GM19238 (cell line): ENCODE measurements at regions not wholly inside any gene's neighbourhood (a gene's known extent, or its start where the extent isn't known, plus 50 kb on each side); places are given as distances from the start of the nearest gene placed in this dataset.

Experiments
- DNase-seq: peaks from one replicate; pipeline ENCODE4 v3.0.0; 2011; ENCODE audit warnings: low spot score; ENCODE audit not compliant: insufficient read length

- no peak for DNase-seq
Measured at GRCh38 chr14:78073028-78073427, 97.1 kb upstream of the NRXN3 start.

GRCh38 chr14:78074561-78074960 lies 95.6 kb upstream of the NRXN3 start:
- DNase-seq, result no peak

GRCh38 chr14:78075033-78075432 lies 95.1 kb upstream of the NRXN3 start:
- DNase-seq, result no peak

- DNase-seq, result no peak
Measured at GRCh38 chr14:78075555-78076277, 94.5 kb upstream of the NRXN3 start.

DNA sequence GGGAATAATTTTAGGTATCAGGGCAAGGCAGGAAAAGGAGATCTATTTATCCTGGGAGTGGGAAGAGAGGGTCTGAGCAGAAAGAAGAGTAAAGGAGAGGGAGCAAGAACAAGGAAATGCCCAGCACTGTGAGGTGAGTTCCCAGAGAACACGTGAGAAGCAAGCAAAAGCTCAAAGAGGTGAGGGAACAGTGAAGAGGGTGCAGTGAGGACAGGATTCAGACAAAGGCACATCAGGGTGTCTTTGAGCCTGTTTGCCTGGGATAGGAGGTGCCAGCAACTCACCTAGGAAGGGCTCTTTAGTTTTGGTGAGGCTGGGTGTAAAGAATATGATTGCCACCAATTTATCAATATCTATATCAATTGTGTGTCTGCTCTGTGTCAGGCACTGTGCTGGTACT lies 88.9 kb upstream of the NRXN3 start:
- no peak for DNase-seq

DNA sequence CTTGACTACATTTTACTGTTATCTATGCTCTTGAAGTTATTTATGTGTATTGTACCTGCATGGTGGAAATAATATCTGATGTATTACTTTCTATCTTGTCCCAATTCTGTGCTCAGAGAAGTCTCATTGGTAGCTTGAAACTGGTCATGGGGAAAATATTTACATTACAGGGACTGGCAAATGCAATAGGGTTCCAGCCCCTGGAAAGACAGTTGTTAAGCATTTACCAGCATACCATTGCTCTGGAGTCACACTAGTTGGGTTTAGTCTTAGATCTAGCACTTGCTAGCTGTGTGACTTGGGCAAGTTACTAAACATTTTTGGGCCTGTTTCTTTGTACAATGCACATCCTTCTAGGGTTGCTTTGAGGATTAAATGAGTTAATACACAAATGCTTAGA lies 86.3 kb upstream of the NRXN3 start:
- DNase-seq, result no peak

GRCh38 chr14:78086342-78086741 lies 83.8 kb upstream of the NRXN3 start:
- no peak for DNase-seq

DNA sequence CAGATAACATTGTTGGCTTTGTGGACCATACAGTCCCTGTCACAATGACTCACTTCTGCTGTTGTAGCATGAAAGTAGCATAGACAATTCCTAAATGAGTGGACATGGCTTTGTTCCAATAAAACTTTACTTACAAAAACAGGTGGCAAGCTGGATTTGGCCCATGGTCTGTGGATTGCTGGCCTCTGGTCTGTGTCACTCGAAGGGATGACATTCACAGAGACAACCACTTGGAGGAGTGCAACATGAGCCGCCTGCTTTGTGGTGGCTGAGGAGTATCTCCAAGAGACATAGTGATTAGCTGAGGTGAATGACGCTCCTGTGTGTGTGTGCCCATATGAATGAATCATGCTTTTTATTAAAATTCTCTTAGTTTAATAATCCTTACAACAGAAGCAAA lies 81.3 kb upstream of the NRXN3 start:
- DNase-seq, result no peak

- DNase-seq, result no peak
Measured at GRCh38 chr14:78090864-78091263, 79.3 kb upstream of the NRXN3 start.

GRCh38 chr14:78091361-78091760 lies 78.8 kb upstream of the NRXN3 start:
- no peak for DNase-seq

DNA sequence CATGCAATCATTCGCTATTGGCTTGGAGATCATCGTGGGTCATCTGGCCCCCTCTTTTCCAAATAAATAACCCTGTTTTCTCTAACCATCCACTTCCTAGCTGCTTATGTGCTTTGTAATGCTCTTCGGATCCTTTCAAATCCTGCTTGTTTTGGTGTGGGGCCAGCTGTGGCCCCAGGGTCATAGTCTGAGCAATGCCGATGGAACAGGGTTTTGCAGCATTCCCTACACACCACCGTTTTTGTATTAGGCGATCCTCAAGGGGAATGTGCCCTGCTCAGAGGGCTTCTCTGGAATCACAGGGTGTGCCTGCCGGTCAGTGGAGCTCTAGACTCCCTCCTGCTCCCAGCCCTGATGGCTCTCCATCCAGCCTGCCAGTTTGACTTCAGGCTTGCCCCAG lies 78.1 kb upstream of the NRXN3 start:
- DNase-seq, result no peak

- no peak for DNase-seq
Measured at GRCh38 chr14:78103271-78103670, 66.9 kb upstream of the NRXN3 start.

DNA sequence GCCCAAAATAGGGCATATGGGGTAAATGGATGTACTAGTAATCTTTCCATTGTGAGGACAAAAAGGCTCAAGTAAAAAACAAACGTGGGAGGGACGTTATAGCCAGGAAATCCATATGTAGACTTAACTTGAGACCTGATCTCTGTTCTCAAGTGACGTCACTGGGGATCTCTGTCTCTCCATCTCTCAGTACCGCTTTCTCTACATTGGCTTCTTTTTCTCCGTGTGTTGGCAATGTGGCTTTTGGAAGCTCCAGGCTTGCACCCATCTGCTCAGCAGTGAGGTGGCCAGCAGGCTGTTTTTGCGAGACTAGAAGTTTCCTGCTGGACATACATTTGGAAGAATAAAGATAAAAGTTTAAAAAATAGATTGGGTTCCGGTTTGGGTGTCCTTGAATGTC lies 66.0 kb upstream of the NRXN3 start:
- DNase-seq, result no peak

- no peak for DNase-seq
Measured at GRCh38 chr14:78104655-78105054, 65.5 kb upstream of the NRXN3 start.

- DNase-seq, result no peak
Measured at GRCh38 chr14:78106381-78106780, 63.8 kb upstream of the NRXN3 start.

DNA sequence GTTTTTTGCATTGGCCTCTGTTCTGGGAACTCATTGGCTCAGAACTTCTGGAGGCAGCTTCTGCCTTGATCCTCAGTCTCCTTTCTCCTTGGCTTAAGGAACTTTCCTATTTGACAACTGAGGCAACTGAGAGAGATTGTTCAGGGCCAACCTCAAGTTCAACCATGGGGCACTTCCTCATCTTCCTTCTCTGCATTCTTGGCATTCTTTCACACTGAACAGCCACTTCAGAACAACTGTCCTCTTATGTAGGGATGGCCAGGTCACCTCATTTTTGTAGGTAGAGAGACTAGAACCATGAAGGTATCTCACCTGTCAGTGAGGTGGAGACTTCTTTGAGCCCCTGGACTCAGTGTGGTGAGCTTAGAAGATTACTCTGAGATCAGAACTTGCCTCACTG lies 63.0 kb upstream of the NRXN3 start:
- no peak for DNase-seq

DNA sequence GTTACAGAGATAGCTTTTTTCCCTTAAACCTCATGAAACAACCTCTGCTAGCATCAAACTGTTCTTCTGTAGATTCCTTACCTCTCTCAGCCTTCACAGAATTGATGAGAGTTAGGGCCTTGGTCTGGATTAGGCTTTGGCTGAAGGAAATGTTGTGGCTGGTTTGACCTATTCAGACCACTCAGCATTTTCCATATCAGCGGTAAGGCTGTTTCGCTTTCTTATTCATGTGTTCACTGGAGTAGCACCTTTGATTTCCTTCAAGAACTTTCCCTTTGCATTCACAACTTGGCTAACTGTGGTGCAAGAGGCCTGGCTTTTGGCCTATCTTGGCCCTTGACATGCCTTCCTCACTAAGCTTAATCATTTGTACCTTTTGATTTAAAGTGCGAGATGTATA lies 50.7 kb upstream of the NRXN3 start:
- no peak for DNase-seq
